Stimulated activated CD8-positive, alpha-beta memory T cell treated with anti-CD3 and anti-CD28 coated beads, Interleukin-7, amount 100 ng/mL, for 1 hour (primary cell): ENCODE measurements at regions not wholly inside any gene's neighbourhood (a gene's known extent, or its start where the extent isn't known, plus 50 kb on each side); places are given as distances from the start of the nearest gene placed in this dataset.

ENCODE experiments used
- DNase-seq, 2 donors: peaks; one replicate each; pipeline ENCODE4 v3.0.0-alpha.2; 2020; ENCODE audit warnings: low read depth in 2 of 2

DNA sequence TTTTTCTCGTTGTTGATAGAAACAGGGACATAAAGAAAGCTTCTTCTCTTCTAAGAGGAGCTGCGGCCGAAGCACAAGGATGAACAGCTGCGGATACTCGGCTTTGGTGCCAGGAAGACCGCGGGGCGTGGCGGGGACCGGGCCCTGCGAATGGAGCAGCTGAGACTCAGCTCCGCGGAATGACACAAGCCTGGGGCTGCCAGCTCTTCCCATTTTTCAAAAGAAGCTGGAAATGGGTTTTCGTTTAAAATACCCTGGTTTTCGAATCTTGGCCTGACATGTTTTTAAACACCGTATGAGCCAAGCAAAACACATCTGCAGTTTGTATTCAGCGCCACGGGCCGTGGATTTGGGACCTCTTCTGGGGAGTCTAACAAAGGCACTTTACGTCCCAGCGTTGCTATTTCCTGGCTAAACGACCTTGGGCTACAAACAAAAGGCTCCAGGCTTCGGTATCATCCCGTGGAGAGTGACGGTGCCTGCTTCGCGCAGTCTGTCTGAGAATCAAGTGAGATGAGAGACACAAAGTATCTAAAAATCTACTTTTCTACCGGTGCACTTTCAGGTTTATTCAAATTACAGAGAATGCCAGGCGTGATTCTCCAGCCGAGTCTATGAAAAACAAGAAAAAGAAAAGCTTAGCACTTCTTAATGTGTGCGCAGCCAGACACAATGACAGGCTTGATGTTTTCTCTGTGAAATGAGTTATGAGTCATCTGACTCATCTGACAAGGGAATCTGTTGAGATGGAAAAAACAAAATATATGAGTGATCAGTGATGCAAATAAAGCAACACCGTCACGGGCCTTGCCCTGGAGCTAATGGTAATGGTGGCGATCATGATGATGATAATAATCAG is 114.0 kb upstream of the TMEM132D start:
- DNase-seq: no peak

DNA sequence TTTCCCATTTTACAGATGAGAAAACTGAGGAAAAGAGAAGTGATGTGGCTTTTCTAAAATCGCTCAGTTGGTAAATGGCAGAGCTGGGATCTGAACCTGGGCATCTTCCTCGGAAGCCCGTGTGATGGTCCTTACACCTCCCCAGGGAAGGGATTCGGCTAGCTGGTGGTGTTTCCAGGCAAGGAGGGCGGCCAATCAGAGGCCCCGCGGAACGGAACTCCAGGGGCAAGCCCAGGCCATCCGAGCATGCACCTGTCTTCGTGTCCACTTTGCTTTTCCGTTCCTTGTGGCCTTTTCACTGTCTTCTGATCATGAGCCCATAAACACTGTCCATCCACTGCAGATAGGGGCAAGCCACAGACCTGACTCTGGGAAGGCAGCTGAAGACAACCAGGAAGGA is 114.8 kb upstream of the TMEM132D start:
- DNase-seq: no peak

DNA sequence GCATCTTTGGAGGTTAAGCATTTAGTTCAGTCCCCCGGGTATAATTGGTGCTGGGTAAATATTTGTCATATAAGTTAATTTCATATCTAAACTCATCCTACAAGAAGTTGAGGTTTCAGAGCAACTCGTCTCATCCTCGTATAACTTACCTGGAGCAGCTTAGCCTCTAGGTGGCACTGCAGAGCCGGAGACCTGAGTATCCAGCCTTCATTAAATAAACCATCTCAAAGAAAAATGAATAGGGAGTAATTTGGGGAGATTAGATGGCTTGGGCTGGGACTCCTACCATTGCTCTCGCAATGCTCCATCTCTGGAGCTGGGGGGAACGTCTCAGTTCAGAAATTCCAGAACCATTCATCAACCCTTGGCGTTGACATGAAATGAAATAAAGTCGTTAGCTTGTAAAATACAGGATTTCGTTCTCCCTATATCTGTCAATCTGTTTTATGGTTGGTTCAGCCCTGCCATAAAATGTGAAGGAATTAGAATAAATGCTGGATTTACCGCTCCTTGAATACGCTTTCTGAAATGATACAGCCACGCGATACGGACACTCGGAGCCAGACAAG is 122.9 kb upstream of the TMEM132D start:
- no peak for DNase-seq

DNA sequence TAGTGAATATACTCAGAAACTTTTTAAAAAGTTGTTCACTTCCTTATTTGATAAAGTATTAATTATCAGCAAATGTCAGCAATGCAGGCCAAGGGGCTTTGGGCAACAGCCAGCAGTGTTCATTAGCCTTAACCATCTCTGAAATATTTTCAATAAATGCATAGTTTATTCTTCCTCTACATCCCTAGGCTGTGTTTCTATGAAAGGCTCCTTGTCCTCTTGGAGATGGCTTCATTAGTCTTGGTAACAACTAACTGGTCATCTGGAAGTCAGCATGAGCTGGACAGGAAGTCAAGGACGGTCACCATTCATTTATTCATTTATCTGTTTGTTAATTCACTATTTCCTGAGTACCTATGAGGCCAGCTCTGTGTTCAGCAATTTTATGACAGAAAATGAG is 124.0 kb upstream of the TMEM132D start:
- DNase-seq: no peak

DNA sequence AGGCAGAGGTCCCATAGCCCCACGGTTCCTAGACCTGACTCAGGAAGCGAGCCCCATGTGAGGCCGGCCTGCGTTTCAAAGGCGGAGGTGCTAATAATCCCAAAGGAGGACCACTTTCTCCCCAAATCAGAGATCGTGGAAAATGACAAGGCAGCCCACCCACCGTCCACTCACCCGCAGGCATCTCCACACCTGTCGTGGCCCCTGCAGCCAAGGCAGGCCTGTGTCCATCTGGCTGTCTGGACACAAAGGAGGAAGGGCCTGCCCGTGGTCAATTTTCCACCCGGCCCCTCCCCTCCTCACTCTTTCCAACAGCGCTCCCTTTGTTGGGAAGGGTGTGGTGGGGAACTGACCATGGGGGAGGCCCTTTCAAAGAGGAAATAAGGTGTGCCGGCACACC is 125.3 kb upstream of the TMEM132D start:
- no peak for DNase-seq

DNA sequence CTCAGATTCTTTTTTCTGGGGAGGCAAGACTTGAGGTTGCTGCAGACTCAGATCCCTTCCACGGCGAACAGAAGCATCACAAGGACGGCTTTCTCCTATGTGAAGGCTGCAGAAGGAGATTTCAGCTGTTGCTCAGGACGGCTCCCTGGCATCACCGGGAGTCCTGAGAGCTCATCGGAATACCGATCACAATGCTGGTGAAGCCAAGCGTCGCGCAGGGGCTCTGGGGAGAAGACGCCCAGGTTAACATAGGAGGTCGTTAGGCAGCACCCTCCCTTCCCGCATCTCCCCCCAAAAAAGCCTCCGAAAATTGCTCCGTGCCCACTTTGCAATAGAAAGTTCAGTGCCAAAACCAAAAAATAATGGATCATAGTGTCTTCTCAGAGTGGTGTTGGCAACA is 127.2 kb upstream of the TMEM132D start:
- no peak for DNase-seq

DNA sequence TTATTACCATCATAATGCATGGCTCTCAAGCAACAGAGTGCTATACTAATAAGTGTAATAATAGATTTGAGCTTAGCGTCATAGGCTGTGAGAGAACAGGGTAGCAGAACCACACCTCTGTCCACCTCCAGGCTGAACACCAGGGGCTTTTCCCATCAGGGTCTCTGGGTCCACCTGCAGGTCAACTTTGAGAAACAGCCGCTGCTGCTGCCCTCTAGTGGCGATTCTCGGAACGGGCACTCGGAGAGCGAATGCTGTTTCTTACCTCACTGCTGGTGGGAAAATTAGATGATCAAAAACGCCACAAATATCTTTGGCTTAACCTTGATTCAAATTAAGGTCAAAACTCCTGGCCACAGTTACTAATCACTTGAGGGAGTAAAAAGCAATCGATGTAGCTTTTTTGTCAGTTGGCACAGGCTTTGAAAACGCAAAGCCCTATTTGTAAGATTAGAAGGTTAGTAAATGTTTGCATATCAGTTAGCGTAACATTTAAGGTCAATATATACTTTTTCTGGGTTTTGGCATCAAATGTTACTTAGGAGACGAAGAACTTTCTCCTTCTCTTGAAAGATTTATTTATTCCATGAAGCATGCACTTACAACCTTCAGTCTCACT is 127.9 kb upstream of the TMEM132D start:
- peak; percentile 10 to 41 for DNase-seq

DNA sequence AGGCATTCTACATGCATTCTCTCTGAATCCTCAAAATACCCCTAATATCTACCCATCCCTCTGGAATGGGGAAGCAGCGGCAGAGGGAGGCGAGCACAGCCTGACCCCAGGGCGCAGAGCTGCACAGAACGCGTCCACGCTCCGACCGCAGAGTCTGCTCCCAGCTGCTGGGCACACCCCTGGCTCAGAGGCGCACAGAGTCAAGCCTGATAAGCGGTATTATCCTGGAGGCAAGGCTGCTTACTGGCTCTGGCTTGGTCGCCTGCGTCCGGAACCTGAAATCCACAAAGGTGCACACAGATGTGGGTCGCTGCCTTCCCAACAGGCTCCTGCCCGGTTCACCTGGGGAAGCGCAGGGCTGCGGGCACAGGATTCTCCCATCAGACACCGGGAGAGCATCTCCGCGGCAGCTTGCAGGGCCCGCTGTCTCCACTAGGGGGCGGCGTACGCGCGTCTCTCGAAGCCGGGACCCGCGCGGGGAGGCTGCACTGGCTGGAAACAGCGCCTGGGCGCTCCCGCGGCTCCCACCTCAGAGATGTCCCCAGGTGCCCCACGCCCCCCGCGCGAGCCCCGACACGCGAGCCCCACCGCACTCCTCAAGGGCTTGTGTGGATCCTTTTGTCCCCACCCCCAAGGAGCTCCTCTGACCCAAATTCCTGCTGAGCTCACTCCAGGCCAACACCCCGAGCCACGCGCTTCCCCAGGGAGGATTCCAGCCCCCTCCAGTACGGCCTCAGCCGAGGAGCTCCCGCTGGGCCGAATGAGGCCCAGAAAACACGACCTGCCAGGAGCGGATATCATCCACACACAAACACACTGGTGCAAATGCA is 120.1 kb upstream of the FZD10 start:
- DNase-seq: no peak

DNA sequence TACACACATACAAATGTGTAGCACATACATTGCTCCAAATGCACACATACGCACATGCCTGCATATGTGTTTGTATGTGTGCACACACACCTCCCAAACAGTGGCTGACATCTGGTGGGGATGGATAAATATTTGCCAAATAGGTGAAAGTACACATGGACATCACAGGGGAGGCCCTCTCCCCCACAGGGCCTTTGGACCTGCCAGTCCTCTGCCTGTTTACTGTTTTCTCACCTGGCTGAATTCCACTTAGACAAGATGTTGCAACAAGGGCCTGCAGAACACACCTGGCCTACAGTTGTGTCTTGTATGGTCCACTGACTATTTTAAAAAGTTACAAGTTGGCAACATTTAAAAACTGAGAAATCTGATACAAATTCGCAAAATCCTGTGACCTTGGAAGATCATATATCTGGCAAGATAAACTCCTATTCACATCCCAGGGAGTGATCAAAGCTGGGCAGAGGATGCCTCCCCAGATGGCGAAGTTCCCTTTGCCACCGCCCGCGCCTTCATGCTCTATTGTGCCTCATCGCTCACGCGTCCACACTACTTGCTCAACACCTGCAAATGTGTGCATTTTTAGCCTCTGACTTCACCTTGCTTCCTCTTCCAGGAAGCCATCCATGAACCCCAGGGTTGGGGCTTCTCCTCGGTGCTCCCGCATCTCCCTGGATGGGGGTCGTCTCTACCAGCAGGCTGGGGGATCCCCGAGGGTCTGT is 118.4 kb upstream of the FZD10 start:
- no peak for DNase-seq

DNA sequence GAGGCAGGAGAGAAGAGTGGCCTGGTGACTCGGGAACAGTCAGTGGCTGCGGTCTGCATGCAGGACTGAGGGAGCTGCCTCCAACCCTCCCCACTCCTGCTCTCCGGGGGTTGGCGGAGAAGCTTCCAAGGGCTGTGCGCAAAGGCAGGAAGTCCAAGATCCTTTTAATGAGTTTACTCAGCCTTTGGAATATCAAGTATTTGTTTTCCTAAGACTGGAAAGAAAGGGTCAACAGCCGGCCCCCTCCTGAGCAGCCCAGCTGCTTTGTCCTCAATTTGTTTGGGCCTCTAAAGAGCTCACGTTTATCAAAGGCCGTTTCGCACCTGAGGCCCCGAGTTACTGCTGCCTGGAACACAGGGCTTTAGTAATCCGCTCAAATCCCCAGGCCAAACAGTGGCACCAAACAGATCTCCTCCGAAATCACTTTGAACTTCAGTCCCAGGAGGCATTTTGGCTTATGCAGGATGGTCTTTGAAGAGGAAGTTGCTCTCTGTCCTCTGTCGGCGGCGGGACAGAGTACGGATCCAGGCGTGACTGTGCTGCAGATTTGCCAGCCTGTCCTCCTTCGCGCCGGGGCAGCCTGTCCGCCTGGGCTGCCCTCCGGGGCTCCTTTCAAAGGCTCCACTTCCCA is 117.2 kb upstream of the FZD10 start:
- no peak for DNase-seq

DNA sequence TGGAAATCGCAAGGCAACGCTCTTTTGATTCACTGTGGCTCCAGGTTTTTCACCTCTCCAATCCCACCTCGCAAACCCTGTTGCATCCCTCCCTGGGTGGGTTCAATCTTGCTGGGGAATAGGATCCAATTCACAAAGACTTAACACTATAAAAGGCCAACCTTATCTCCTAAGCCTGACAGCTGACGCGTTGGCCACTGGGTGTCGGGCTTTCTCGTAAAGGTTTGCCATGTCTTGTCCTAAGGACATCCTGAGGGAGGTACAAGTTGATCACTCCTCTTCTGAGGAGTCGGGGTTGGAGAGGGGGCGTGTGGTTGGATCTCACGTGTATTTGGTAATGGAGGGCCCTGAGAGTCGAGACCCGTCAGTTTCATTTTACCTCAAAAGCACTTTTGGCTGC is 112.6 kb upstream of the FZD10 start:
- DNase-seq: no peak

DNA sequence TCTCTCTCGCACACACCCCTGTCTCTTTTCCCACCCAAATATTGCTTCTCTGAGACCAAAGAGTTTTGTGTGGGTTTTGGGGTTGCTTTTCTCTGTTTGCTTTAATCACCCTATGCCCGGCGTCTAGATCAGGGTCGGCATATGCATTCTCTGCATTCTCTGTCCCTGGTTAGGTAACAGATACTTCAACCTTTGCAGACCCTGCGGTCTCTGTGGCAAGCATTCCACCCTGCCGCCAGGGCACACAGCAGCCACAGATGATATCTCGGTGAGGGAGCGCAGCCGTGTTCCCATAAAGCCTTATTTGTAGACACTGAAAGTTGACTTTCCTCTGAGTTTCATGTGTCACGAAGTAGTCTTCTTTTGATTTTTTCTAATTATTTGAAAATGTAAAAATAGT is 110.4 kb upstream of the FZD10 start:
- DNase-seq: no peak

DNA sequence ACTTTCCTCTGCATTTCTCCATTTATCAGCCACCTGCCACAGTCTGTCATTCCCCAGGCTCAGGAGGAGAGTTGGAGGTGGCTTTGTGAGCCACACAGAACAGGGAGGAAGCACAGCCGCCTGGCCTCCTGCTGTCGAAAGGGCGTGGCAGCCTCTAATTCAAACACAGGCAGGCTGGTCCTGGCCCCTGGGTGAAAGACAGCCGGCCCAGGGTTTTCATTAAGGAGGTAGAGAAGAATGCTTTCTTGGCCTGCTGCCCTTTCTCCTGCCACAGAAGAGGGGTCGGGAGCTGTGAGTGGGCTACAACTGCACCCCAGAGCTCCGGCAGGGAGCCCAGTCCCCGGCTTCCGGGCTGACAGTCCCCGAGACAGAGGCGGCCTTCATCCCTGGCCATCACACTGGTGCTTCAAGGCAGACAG is 108.6 kb upstream of the FZD10 start:
- no peak for DNase-seq

DNA sequence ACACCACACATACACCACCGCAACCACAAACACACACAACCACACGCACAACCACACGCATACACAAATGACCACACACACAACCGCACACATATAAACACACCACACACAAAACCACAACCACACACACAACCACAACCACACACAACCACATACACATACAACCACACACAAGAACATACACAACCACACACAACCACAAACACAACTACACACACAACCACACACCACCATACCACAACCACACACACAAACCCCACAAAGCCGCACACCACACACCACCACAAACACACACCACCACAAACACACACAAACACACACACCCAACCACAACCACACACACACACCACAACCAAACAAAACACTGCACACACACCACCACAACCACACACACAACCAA is 107.5 kb upstream of the FZD10 start:
- no peak for DNase-seq

DNA sequence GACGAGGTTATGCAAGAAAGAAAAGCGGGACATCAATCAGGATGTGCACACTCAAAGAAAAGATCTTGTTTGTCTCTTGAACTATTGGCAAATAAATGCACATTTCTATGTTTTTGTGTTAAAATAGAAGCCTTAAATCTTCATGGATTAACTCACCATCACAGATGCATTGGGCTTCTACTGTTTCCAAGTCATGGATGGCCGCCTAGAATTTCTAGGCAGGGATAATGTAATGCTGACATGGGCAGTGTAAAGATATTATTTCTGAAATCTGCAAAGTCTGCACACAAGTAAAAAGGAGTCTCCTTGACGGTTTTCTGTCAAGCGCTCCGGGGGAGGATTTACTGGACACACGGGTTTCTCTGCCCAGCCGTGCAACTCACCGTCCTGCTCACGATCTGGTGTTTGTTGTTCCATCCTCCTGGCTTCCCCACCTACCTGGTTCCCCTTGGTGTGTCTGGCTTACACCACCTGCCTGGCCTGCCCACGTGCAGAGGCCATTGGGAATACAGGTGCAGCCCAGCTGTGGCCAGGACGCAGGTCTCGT is 103.3 kb upstream of the FZD10 start:
- DNase-seq: no peak

DNA sequence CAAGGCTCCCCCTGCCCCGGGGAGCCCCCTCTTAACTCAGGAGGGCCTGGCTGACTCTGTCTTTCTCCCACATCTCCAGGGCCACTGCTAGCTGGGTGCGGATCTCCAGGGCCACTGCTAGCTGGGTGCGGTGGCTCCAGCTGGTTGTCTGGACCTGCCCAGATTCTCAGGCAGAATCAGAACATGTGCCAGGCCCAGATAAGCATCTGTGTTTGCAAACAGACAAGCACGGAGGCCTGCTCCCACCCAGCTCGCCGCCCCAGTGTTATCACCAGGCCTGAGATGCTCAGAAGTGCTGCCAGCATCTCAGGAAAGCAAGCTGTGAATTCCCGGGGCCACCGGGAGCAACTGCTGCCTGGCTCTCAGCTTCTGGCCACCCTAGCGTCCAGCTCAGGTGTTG is 98.4 kb upstream of the FZD10 start:
- DNase-seq: no peak

DNA sequence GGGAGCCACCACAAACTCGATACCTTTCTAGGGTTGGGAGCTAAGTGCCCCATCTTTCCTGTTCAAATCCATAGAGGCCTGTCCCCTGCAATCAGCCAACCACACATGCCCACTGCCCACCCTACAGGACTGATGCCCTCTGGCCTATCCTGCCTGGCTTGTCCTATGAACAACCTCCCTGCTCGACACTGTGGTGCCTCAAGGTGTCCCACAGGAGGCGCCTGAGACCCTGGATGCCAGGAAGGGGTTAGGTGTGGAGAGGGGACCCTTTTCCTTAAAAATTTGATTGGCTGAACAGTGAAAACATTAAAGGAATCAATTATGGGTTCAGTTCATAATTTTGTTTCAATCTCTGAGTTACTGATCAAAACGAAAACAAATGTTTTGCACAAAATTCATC is 97.3 kb upstream of the FZD10 start:
- no peak for DNase-seq

DNA sequence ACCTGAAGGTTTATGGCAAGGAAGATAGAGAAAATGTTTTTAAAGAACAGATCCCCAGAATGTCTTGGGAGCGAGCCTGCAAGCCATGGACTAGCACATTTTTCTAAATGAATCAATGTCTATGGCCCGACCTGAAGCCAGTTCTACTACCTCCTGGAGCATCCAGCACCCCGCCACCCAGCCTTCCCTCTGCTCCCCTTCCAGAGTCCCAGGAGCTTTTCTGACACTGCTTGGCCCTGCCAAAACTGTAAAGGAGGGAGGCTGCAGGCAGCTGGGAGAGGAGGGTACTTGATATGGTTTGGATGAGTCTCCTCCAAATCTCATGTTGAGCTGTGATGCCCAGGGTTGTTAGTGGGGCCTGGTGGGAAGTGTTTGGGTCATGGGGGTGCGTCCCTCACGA is 95.5 kb upstream of the FZD10 start:
- DNase-seq: no peak

DNA sequence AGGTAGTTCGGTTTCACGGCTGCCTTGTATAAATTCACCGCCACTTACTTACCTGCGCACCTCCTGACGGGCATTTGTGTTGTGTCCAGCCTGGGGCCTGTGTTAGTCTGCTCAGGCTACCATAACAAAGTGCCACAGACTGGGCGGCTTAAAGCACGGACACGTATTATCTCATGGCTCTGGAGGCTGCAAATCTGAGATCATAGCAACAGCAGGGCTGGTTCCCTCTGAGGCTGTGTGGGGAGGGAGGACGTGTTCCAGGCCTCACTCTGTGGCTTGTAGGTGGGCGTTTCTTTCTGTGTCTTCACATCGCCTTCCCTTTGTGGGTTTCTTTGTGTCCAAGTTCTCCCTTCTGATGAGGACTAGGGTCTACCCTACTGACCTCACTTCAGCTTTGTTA is 93.5 kb upstream of the FZD10 start:
- no peak for DNase-seq

DNA sequence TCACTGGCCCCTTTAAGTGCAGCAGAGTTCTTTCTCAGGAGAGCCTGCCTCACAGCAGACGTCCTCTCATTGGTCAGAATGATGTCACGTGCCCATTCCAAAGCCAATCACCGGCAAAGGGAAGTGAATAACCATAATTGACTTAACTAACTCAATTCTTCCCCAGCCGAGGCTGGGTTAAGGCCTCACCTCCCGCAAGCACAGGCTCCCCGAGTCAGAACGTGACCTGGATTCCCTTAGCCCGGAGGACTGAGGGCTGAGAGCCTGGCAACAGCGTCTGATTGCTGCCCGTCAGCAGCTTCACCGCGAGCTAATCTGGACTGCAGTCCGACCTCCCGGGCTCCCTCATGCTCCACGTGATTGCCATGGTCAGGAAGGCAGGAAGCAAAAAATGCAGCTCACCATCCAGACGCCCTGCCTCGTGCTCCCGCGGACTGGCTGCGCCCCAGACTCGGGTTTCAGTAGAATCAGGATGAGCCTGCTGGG is 92.1 kb upstream of the FZD10 start:
- DNase-seq: no peak

DNA sequence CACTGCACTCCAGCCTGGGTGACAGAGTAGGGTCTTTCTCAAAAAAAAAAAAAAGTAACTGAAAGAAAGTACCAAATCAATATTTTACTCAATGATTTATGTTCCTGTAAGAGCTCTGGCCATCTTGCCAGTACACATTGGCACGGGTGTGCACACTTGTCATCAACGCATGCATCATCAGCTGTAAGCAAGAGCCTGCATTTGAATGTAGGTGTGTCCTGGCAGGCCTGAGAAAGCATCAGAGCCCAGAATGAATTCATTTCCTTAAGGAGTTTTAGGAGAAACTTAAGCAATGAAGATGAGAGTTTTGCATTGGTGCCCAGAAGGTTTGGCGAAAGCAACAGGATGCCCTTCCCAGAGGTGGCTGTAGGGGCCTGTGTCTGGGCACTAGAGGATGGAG is 88.5 kb upstream of the FZD10 start:
- DNase-seq: no peak
